ENCODE measurements at regions not wholly inside any gene's neighbourhood (a gene's known extent, or its start where the extent isn't known, plus 50 kb on each side); places are given as distances from the start of the nearest gene placed in this dataset.

- H3K4me3 Mint-ChIP-seq (ENCODE audit: unreplicated experiment): no peak overlapping the region
- no peaks in the 10 kb centered on the region for H3K36me3 Mint-ChIP-seq (ENCODE audit: low read depth, unreplicated experiment)
- no peaks in the 10 kb centered on the region for H3K27me3 Mint-ChIP-seq (ENCODE audit: unreplicated experiment)
- H3K4me1 Mint-ChIP-seq (ENCODE audit: unreplicated experiment): peaks cover 8% of the 10 kb centered on the region
- no peaks in the 10 kb centered on the region for H3K9me3 Mint-ChIP-seq (ENCODE audit: unreplicated experiment)
- TF ChIP-seq CTCF (IDR thresholded peaks at IDR 0.05; ENCODE audit: unreplicated experiment): no peak
- no peak overlapping the region for H3K27ac Mint-ChIP-seq (ENCODE audit: unreplicated experiment)
- DNase-seq (ENCODE audit: low spot score): no peak
Measured at GRCh38 chr18:2217356-2217755, 353.9 kb downstream of the METTL4 start.

- H3K4me1 Mint-ChIP-seq (ENCODE audit: unreplicated experiment): peaks cover 8% of the 10 kb centered on the region
- no peak overlapping the region for H3K27ac Mint-ChIP-seq (ENCODE audit: unreplicated experiment)
Measured at GRCh38 chr18:2218101-2218500, 353.2 kb downstream of the METTL4 start.

GRCh38 chr18:2219706-2220105 lies 351.6 kb downstream of the METTL4 start:
- no peaks in the 10 kb centered on the region for H3K27me3 Mint-ChIP-seq (ENCODE audit: unreplicated experiment)
- TF ChIP-seq CTCF (IDR thresholded peaks at IDR 0.05; ENCODE audit: unreplicated experiment): no peak
- no peak overlapping the region for H3K27ac Mint-ChIP-seq (ENCODE audit: unreplicated experiment)
- no peak overlapping the region for H3K4me3 Mint-ChIP-seq (ENCODE audit: unreplicated experiment)
- DNase-seq (ENCODE audit: low spot score): no peak
- no peaks in the 10 kb centered on the region for H3K9me3 Mint-ChIP-seq (ENCODE audit: unreplicated experiment)
- H3K36me3 Mint-ChIP-seq (ENCODE audit: low read depth, unreplicated experiment): no peaks in the 10 kb centered on the region
- peaks cover 8% of the 10 kb centered on the region for H3K4me1 Mint-ChIP-seq (ENCODE audit: unreplicated experiment)

More at GRCh38 chr18:2218101-2218500, 353.2 kb downstream of the METTL4 start:
- H3K4me3 Mint-ChIP-seq (ENCODE audit: unreplicated experiment): no peak overlapping the region
- no peak for TF ChIP-seq CTCF (IDR thresholded peaks at IDR 0.05; ENCODE audit: unreplicated experiment)
- H3K36me3 Mint-ChIP-seq (ENCODE audit: low read depth, unreplicated experiment): no peaks in the 10 kb centered on the region
- DNase-seq (ENCODE audit: low spot score): no peak
- H3K9me3 Mint-ChIP-seq (ENCODE audit: unreplicated experiment): no peaks in the 10 kb centered on the region
- H3K27me3 Mint-ChIP-seq (ENCODE audit: unreplicated experiment): no peaks in the 10 kb centered on the region

- Mint-ChIP-seq H3K27me3 (ENCODE audit: unreplicated experiment) (no peaks in the 10 kb centered on the region), H3K36me3 (ENCODE audit: low read depth, unreplicated experiment) (no peaks in the 10 kb centered on the region), H3K27ac (ENCODE audit: unreplicated experiment) (no peak overlapping the region), H3K4me3 (ENCODE audit: unreplicated experiment) (no peak overlapping the region), H3K9me3 (ENCODE audit: unreplicated experiment) (no peaks in the 10 kb centered on the region), H3K4me1 (ENCODE audit: unreplicated experiment) (peaks cover 8% of the 10 kb centered on the region)
- DNase-seq (ENCODE audit: low spot score): no peak
- TF ChIP-seq CTCF (IDR thresholded peaks at IDR 0.05; ENCODE audit: unreplicated experiment): no peak
Measured at GRCh38 chr18:2222270-2223185, 348.8 kb downstream of the METTL4 start.

- TF ChIP-seq CTCF (IDR thresholded peaks at IDR 0.05; ENCODE audit: unreplicated experiment): no peak
- no peaks in the 10 kb centered on the region for H3K9me3 Mint-ChIP-seq (ENCODE audit: unreplicated experiment)
- no peaks in the 10 kb centered on the region for H3K36me3 Mint-ChIP-seq (ENCODE audit: low read depth, unreplicated experiment)
- H3K4me1 Mint-ChIP-seq (ENCODE audit: unreplicated experiment): peaks cover under 1% of the 10 kb centered on the region
- no peak for DNase-seq (ENCODE audit: low spot score)
- H3K27me3 Mint-ChIP-seq (ENCODE audit: unreplicated experiment): no peaks in the 10 kb centered on the region
- no peak overlapping the region for H3K4me3 Mint-ChIP-seq (ENCODE audit: unreplicated experiment)
- H3K27ac Mint-ChIP-seq (ENCODE audit: unreplicated experiment): no peak overlapping the region
Measured at GRCh38 chr18:2223449-2223848, 347.9 kb downstream of the METTL4 start.
